GM19463 (cell line): ENCODE measurements at regions not wholly inside any gene's neighbourhood (a gene's known extent, or its start where the extent isn't known, plus 50 kb on each side); places are given as distances from the start of the nearest gene placed in this dataset.

ENCODE experiments used
- ATAC-seq: cut with Tn5 transposase; IDR thresholded peaks from one replicate; pipeline ENCODE4 v1.9.1; 2021; ENCODE audit warnings: mild to moderate bottlenecking, moderate library complexity; ENCODE audit not compliant: unreplicated experiment

DNA sequence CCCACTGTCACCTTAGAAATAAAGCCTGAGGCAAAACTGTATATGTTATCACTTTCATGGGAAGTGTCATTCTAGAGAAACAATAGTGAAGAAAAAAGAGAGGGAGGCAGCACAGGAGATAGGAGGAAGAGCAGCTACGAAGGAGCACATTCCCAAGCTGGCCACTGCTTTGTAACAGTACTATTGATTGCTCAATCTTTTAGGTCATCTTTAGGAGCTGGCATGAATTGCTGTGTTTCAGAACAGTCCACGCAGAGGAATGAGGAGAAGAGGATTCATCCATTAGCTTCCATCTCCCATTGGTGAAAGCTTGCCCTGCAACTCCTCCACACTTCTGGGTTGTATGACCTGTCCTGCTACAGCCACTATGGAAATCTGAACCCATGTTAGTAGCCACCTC, 372.5 kb upstream of the DDHD1 start:
- ATAC-seq: no peak

DNA sequence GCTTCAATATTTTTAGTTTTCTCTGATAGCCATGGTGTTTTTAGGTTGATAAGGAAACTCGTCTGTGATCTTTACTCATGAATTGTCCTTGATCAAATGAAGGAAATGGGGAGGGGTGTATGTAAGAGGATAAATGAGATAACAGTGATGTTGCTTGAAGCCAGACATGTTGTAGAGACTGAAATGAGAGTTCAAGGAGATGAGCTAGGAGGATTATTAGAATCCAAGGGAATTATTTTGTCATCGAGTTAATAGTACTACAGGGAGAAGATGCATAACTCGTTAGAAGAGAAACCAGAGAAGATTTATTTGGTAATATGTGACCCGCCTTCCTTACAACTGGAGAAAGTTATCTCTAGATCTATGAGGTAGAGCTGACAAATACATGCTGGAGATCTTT, 371.3 kb upstream of the DDHD1 start:
- no peak for ATAC-seq

DNA sequence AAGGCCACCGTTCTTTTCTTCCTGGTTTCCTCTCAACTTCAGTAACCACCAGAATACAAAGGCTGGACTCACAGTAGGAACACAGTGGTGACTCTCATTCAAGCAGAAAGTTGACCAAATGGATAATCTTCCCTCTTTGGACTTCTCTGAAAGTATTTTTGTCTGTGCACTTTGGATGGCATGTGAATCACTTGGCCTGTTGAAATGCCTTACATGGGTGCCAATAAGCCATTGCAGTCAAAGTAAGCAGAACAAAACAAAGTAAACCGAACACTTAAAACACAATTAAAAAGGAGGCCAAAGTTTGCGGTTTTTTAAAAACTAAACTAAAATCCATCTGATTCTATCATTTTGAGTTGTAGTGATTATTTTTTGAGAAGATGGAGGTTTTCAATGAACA, 370.1 kb upstream of the DDHD1 start:
- ATAC-seq: no peak

DNA sequence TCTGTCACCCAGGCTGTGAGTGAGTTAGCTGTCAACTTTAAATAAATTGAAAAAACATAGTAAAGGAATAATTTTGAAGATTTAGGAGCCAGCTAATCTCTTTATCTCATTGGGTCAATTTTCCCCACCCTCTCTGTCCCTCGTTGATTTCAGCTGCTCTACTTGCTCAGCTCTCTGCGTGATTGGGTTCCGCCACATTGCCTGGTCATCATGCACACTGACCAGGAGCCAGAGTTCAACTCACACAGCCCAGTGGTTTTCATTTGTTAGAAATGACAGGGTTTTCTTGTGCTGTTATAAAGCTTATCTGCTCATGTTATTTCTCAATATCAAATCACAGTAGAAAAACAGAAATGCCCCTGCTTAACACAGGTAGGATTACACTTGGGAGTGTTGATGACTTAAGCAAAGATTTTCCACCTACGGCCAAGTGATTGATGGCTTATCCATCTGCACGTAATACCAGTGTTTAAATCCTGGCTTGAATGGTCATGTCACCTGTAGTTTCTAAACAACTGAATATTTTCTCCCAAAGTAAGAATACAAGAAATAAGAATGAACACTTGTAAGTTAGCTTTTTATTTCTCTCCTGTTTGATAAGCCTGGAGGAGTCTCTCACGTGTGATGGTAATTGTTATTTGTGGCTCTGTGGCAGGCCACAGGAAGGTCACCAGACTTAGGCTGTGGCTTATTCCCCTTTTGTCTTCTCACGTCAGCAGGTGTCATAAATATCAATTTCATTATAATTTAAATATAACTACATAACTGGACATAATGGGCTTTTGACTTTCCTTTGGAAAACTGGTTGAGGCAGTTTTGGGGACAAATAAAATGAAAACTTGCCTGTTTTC, 367.2 kb upstream of the DDHD1 start:
- no peak for ATAC-seq

DNA sequence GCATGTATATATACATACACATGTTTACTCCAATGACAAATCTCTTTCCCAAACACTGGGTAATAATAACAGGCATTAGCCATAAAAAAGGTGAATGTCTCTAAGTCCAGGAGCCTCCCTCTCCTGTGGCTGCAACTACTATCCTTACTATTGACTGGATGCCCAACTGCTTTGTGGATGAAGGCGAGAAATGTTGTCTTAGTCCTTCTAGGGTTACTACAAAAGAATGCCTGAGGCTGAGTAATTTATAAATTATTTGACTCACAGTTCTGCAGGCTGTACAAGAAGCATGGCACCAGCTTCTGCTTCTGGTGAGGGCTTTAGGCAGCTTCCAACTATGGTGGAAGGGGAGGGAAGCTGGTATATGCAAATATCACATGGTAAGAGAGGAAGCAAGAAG, 366.0 kb upstream of the DDHD1 start:
- ATAC-seq: no peak

DNA sequence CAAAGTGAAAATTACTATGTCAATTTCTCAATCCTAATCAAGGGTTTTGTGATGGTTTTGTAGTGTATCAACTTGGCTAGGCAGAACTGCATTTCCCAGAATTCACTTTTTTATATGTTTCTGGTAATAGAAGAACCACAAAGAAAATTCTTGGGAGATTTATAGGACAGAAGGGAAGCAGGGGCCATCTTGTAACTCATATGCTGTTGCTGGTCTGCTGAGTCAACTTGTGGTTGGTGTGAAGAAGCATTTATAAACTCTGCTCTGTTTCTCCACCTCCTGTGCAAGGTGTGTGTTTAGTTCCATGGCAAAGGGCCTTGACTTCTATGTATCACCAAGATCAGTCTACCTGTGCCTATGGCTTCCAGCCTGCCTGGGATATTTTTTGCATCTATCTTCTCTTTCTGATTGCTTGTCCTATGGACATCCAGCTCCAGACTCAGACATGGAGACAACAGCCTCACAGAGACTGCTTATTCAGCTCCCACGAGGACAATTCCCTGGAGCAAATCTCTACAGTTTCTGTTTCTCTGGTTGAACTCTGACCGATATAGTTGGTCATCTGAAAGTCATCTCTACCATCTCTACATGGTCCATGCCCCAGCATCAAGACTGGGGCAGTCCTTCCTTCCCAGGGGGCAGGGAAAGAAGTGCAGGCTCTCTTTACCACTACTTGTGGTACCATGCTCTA, 364.3 kb upstream of the DDHD1 start:
- no peak for ATAC-seq

DNA sequence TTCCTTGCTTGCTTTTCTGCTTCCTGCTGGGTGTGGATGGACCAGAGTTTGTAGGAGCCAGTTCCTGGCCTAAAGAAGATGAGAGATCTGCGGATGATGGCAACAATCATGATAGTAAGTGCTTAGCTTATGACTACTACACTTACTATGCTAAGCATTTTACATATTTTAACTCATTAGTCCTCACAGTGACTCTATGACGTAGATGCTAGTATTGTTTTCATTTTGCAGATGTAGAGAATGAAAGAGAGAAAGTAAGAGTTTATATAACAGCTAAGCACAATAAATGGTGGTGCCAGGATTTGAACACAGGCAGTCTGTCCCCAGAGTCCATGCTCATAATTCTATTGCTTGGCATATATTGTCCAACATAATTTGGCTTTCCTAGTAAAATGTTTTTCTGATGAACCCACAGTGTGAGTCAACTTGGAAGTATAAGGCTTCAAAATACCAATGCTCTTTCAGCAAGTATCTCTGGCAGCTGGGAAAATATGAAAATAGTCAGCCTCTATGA, 363.2 kb upstream of the DDHD1 start:
- no peak for ATAC-seq

DNA sequence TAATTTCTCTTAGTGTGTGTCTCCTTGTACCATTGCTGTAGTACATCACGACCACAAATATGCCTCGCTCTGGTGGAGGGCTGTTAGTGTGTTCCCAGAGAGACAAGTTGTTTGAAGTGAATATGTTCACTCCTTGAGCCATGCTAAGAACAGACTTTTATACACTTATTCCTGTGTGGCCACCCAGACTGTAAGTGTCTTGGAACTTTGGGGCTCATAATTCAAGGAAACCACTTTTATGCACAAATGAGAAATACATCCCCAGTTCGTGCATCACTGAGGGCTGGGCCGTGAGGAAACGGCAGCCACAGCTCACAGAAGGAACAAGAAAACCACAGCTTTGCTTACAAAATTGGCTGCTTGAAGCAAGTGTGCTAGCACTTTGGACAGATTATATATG, 362.2 kb upstream of the DDHD1 start:
- no peak for ATAC-seq

DNA sequence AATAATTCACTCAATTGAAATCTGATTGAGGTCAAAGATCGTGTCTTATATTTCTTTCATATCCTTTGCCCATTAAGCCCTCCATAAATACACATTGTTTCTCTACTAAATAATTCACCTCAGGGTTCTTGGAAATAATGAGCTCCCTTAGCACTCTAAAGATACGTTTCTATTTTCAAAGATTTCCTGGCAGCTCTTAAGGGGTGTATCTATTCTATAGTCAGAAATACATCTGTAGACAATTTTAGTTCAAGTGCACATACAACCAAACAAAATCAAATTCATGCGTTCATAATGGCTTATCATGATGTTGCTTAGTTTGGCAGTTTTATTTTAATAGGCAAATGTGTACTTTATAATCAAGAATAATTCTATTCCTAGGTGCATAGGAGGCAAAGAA, 361.1 kb upstream of the DDHD1 start:
- no peak for ATAC-seq

DNA sequence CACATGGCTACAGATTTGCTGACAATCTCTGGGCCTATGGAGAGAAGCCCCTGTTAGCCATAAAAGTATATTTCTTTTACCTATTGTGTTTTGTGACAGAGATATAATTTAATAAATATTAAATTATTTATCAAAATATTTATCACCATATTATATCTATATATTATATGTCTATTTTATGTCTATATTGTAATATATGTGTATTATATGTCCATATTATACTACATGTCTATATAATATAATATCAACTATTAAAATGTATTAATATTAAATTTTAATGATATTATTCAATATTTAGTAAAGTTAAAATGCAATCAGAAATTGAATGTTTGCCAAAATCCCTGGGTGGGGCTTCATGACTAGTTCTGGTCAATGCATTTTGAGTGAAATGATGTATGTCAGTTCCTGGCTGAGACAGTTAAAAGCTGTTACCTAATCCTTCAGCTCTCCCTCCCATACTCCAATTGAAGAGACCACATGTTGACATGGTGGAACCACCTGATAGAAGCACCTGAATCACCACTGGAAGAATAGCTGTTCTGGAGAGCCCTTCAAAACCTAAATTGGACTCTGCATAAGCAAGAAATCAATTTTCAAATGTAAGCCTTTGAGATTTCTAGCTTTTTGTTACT, 357.3 kb upstream of the DDHD1 start:
- ATAC-seq: no peak

DNA sequence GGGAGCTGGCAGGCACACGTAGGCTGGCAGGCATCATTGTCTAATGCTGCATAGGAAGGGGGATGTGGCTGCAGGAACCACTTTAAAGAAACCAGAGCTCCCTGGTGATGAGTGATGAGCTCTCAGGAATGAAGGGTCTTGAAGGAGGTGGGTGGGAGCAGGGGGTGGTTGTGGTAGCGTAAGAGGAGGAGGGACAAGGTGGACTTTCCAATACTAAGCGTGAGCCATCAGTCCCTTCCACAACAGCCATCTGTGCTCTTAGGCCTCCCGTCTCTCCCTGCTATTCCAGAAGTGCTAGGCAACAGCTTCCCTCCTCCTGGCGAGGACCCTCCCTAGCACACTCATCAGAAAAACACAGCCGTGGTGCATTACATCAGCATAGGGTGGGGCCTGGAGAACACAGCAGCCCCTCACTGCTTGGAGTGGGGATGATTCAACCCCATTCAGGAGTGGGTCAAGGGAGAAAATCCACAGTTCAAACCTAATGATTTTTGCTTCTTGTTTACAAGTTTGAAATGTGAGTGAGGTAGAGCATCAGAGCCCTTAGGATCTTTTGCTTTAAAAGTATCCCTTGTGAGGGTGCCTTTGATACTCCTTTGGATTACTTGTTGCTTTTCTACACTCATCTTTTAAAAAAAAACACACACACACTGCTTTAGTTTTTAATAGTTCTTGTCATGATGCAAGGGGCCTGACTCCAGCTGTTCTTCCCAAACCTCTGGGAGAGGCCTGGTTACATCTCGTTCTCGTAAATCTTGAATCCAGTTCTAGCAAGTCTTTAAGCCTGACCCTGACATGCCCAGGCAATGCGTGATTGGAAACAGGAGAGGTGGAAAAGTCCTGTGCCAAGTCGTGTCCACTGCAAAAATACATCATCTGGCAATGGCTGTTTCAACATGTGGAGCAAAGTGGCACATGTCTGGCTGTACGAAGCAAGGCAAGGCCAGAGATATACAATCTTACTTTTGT, 356.4 kb upstream of the DDHD1 start:
- ATAC-seq: no peak

DNA sequence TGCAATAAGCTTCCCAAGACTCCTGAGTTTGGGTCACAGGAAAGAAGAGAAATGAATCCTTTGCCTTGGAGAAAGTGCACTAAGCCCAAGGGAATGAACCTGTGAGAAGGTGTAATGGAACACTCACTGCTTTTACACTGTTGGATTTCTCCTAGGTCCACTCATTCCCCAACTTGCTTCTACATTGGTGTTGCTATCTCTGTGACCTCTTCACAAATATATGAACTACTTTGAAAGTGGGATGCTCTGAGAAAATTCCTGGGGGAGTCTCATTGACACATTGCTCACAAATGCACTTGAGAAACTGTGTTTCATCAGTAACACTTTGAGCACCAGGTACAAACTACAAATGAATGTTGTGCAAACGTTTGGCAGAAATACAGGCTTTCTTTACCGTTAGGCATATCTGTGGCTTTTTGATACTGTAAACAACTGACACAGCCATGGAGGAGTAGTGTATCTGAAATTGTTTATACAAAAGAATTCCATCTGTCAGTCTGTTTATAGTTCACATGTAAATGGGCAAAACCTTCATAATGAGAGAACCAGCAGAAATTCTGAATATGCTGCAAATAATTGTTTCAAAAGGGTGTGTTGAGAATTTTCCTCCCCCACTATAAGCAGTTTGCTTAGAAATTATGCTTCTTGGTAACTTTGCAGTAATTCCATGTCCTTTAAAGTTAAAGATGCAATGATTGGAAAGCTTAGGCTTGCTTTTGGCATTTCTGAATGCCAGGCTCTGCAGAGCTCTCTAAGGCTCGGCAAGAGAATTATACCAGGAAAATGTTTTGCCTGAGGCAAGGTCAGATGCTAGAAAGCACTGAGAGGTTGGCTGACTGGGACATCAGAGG, 348.5 kb upstream of the DDHD1 start:
- ATAC-seq: no peak

DNA sequence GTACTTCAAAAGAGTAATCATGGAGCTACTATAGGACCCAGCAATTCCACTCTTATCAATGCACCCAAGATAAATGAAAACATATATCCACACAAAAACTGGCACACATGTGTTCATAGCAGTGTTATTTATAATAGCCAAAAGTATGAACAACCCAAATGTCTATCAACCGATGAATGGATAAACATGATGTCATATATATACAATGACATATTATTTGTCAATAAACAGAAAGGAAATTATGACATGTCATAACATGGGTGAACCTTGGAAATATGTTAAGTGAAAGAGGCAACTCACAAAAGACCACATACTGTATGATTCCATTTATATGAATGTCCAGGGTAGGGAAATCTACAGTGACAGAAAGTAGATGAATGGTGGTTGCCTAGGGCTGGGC, 347.1 kb upstream of the DDHD1 start:
- no peak for ATAC-seq

DNA sequence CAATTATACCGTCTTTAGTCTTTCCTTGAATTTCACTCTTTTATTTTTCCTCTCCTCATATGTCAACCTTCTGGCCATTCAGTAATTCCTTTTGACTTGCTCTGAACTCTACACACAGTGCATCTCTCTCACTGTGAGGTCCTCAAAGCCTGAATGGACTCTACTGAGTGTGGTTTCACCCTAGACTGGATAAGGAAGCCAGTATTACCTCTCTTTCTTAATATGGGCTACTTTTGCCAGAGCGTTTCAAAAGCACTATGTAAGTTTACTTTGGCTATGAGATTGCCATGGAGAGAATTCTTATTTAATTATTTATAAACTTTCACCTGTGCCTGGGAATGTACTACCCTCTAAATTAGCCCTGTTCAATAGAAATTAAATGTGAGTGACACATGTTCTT, 343.5 kb upstream of the DDHD1 start:
- ATAC-seq: no peak

DNA sequence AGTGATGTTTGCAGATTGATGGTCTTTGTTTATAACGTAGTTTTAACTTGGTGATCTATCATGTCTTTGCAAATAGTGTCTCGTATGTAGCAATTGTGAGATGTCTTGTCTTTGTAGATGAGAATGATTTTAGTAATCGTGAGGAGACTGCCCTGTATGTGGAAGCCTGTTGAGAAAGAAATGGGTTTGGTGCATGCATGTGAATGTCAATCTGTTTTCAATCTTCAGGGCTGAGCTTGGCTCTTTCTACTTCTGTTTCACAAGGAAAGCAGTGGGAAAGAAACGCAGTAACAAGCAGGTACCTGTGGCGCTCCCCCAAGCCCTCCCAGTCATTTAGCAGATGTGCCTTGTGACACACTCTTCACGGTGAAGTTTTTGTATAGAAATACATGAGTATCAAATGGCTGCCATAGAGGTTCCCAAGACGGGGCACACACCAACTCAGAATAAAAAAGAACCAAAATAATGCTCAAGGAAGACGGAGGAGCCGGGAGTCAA, 342.8 kb upstream of the DDHD1 start:
- no peak for ATAC-seq

DNA sequence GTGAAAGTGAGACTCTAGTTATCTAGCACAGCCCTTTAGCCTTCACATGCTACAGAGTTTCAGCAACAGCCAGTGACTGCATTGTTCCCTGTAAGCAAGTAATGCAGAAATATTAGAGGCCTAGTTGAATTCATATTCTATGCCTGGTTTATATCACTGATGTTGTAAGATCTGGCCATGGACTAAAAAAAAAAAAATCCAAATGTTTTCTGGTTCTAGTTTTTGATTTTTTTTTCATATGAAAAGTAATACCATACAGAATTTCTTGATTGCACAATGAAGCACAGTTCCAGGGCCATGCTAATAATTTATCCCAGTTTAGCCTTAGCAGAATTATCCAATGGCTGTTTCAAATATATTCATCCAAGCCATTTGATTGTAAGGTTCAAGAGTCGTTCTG, 341.5 kb upstream of the DDHD1 start:
- ATAC-seq: no peak

DNA sequence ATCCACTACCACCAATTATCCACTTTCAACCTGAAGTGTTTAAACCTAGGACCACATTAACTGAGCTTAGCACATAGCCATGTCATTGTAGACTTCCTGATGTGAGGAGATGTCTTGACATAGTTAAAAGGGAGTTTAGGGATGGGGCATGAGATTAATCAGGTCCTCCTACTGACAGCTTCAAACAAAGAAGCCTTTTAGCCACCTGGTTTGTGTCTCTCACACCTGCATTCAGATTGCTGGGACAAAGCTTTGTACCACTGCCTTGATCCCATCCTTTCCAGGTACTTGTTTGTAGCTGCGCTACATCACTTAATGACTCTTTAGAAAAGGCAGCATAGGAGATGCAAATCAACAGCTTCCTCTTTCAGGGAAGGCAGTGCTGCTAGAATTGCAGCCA, 340.7 kb upstream of the DDHD1 start:
- no peak for ATAC-seq

DNA sequence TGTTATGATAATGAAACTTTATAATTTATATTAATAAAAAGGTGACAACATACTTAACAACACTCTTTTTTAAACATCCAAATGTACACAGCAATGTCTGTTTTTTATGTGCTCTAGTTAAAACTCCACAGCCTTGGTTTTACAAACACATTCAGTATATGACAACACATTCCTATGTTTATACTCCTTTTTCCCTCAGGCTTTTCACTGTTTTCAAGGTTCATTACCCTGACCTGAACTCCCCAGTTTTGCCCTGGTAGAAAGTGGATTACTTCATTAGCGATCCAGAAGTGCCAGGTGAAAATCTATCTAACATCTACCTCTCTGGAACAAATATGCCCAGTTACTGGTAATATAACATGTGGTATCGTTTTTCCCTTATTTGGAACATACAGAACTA, 340.2 kb upstream of the DDHD1 start:
- ATAC-seq: no peak

DNA sequence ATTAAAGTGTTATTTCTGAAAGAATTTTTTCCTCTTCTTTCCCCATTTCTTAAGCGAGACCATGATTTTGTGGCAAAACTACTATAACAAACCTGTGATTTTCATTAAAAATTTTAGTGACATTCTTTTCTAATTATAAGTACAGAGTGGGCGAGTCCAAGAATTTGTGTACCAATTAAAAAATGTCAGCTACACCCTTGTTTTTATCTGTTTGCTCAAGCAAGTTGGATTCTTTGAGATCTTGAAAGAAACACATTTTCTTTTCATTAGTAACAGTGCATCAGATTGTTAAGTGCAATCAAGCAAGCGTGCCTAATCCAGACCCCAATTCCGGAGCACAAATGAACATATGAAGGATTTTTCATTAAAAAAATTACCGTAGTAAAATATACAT, 338.8 kb upstream of the DDHD1 start:
- no peak for ATAC-seq
